Naive thymus-derived CD4-positive, alpha-beta T cell (primary cell): ENCODE measurements at regions not wholly inside any gene's neighbourhood (a gene's known extent, or its start where the extent isn't known, plus 50 kb on each side); places are given as distances from the start of the nearest gene placed in this dataset.

Experiments used
- ATAC-seq: fragments of 150-1000 bp; cut with Tn5 transposase; 2 replicates; pipeline ENCODE4 v1.10.0; 2021; ENCODE audit warnings: mild to moderate bottlenecking, moderate library complexity
- CTCF ChIA-PET: fragments of 350-600 bp; sonication (Branson Sonifier 250); formaldehyde crosslinking; loops from one replicate; lab custom pipeline; 2021; ENCODE audit warnings: antibody characterized with exemption; lab: Charles Lee
- POLR2A ChIA-PET: fragments of 350-600 bp; sonication (Branson Sonifier 250); formaldehyde crosslinking; loops from one replicate; lab custom pipeline; 2021; ENCODE audit warnings: antibody characterized with exemption, inconsistent platforms; lab: Charles Lee
- DNase-seq, 9 donors: peaks; one replicate each; pipeline versions ENCODE4 v3.0.0 to v3.0.0-alpha.2; 2020 to 2022; ENCODE audit warnings: mixed read lengths in 1 of 9
- H3K27ac ChIP-seq: one replicate; pipeline ENCODE4 v1.7.0; 2013; ENCODE audit warnings: mild to moderate bottlenecking, low read depth, low read length, moderate library complexity
- H3K27me3 ChIP-seq, 2 donors: one replicate each; pipeline ENCODE4 v1.7.0; 2013; ENCODE audit warnings: low read length in 2 of 2, mild to moderate bottlenecking in 2 of 2, moderate library complexity in 2 of 2; ENCODE audit not compliant: control insufficient read depth in 2 of 2, insufficient read depth in 2 of 2
- H3K36me3 ChIP-seq, 3 experiments: 1 replicate in 2 of 3; 2 replicates in 1 of 3; pipeline ENCODE4 v1.7.0; 2013; ENCODE audit warnings: low read length in 3 of 3, mild to moderate bottlenecking in 3 of 3, moderate library complexity in 1 of 3; ENCODE audit not compliant: insufficient read depth in 3 of 3, control insufficient read depth in 2 of 3
- H3K4me1 ChIP-seq, 2 donors: one replicate each; pipeline ENCODE4 v1.7.0; 2013; ENCODE audit warnings: low read length in 2 of 2, mild to moderate bottlenecking in 2 of 2, moderate library complexity in 1 of 2; ENCODE audit not compliant: control insufficient read depth in 2 of 2, insufficient read depth in 2 of 2
- H3K4me3 ChIP-seq: 2 replicates; pipeline ENCODE4 v1.7.0; 2013; ENCODE audit warnings: mild to moderate bottlenecking, low read length
- H3K9me3 ChIP-seq, 3 experiments: 1 replicate in 2 of 3; 2 replicates in 1 of 3; pipeline ENCODE4 v1.7.0; 2013; ENCODE audit warnings: low read length in 3 of 3; ENCODE audit not compliant: control insufficient read depth in 2 of 3
- H3K27ac Mint-ChIP-seq, 9 donors: one replicate each; pipeline ENCODE4 v1.8.0; 2020 to 2022; ENCODE audit warnings: mixed read lengths in 9 of 9, mild to moderate bottlenecking in 8 of 9, moderate library complexity in 5 of 9, inconsistent platforms in 2 of 9
- H3K27me3 Mint-ChIP-seq, 5 donors: one replicate each; pipeline ENCODE4 v1.8.0; 2021 to 2022; ENCODE audit warnings: mixed read lengths in 5 of 5, mild to moderate bottlenecking in 1 of 5
- H3K36me3 Mint-ChIP-seq, 5 donors: one replicate each; pipeline ENCODE4 v1.8.0; 2020 to 2022; ENCODE audit warnings: mixed read lengths in 5 of 5, mild to moderate bottlenecking in 3 of 5, inconsistent platforms in 1 of 5
- H3K4me1 Mint-ChIP-seq, 7 donors: one replicate each; pipeline ENCODE4 v1.8.0; 2020 to 2022; ENCODE audit warnings: mixed read lengths in 7 of 7, mild to moderate bottlenecking in 3 of 7, inconsistent platforms in 1 of 7
- H3K4me3 Mint-ChIP-seq, 10 donors: one replicate each; pipeline ENCODE4 v1.8.0; 2020 to 2022; ENCODE audit warnings: mild to moderate bottlenecking in 10 of 10, mixed read lengths in 10 of 10, moderate library complexity in 6 of 10, inconsistent platforms in 2 of 10
- H3K9me3 Mint-ChIP-seq, 11 donors: one replicate each; pipeline ENCODE4 v1.8.0; 2020 to 2022; ENCODE audit warnings: mixed read lengths in 11 of 11, mild to moderate bottlenecking in 4 of 11, inconsistent platforms in 1 of 11, moderate library complexity in 1 of 11
- intact Hi-C, 2 donors: fragments of 100-400 bp; cut with micrococcal nuclease; formaldehyde crosslinking; loops; one replicate each; pipeline ENCODE4 v1.15.1; 2023

DNA sequence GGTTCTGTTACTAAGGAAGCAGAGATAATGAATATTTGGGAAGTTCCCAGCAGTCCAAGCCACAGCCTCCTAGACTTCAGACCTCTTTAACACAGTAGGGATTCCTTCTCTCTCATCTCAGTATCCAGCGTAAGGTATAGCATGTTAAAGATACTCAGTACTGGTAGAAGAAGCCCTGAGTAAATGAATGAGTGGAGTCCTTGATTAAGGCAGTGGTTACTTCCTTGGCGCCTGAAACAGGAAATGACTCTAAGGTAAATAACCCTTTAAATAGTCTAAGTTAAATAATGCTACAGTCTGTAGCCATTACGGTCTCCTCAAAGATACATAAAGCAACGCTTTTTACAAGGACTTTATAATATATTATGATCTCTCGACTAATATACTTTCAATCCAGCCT lies 650.8 kb upstream of the MIR17HG start:
- Histone ChIP-seq H3K4me3 (no peak overlapping the region), H3K9me3 (no peaks in the 10 kb centered on the region), H3K36me3 (no peaks in the 10 kb centered on the region), H3K27me3 (no peaks in the 10 kb centered on the region), H3K27ac (no peak overlapping the region), H3K4me1 (no peaks in the 10 kb centered on the region)
- CTCF ChIA-PET = no interaction called here
- POLR2A ChIA-PET = no interaction called here
- Mint-ChIP-seq H3K27ac (no peak overlapping the region), H3K9me3 (peaks cover 0 to 13% (median 2%) of the 10 kb centered on the region in 11 donors), H3K4me1 (no peaks in the 10 kb centered on the region), H3K4me3 (no peak overlapping the region), H3K27me3 (no peaks in the 10 kb centered on the region), H3K36me3 (peaks cover 0 to 5% (median 0%) of the 10 kb centered on the region in 5 donors)
- ATAC-seq = no peak
- intact Hi-C loops = no loop called here
- no peak for DNase-seq

DNA sequence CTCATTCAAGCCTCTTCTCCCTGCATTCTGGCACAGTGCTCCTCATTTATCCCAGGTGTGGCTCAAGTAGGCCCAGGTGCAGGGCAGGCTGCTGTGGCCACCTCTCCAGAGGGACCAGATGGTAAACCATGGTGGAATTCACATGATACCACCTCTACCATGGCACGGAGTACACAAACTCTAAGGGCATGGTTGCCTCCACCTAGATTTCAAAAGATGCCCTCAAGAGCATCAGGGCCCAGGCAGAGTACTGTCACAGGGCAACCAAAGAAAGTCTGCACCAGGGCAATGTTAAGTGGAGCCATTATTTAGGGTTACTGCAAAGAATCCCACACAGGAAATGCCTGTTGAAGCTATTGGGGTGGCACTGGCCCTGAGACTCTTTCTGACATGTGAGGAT lies 647.1 kb upstream of the MIR17HG start:
- Mint-ChIP-seq H3K4me1 (no peaks in the 10 kb centered on the region), H3K36me3 (peaks cover 0 to 5% (median 0%) of the 10 kb centered on the region in 5 donors), H3K27me3 (no peaks in the 10 kb centered on the region), H3K4me3 (no peak overlapping the region), H3K9me3 (peaks cover 0 to 20% (median 2%) of the 10 kb centered on the region in 11 donors), H3K27ac (no peak overlapping the region)
- ChIA-PET POLR2A (no interaction called here), CTCF (no interaction called here)
- Histone ChIP-seq H3K9me3 (no peaks in the 10 kb centered on the region), H3K4me3 (no peak overlapping the region), H3K36me3 (no peaks in the 10 kb centered on the region), H3K4me1 (no peaks in the 10 kb centered on the region), H3K27ac (no peak overlapping the region), H3K27me3 (no peaks in the 10 kb centered on the region)
- DNase-seq (no peak), ATAC-seq (no peak)
- intact Hi-C loops = loop anchor here in 1 of 2 donors (10.0 kb wide), 1 partner anchor 164 kb away; no protein-coding TSS in a partner anchor

DNA sequence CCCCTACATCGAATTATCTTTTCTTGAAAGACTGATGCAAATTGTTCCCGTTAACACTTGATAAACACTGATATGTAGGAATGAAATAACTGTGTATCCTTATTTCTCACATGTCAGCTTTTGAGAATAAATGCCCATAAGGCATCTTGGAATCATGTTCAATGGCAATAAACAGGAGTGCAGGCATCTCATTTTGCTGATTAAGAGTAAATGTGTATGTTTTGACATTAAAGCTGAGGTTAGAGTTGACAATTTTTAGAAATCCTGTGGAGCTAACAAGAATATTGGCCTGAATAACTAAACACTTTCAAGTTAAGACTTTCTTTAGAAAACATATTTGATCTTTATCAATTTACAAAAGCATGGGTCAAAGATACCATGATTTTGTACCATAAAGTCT lies 646.2 kb upstream of the MIR17HG start:
- no peak overlapping the region for H3K27ac ChIP-seq
- H3K4me1 ChIP-seq = no peaks in the 10 kb centered on the region
- Mint-ChIP-seq H3K4me1 (no peaks in the 10 kb centered on the region), H3K36me3 (peaks cover 0 to 5% (median 0%) of the 10 kb centered on the region in 5 donors), H3K4me3 (no peak overlapping the region), H3K27me3 (no peaks in the 10 kb centered on the region), H3K9me3 (peaks cover 0 to 20% (median 2%) of the 10 kb centered on the region in 11 donors), H3K27ac (no peak overlapping the region)
- no peak overlapping the region for H3K4me3 ChIP-seq
- H3K36me3 ChIP-seq = no peaks in the 10 kb centered on the region
- H3K27me3 ChIP-seq = no peaks in the 10 kb centered on the region
- intact Hi-C loops = loop anchor here in 1 of 2 donors (10.0 kb wide), 1 partner anchor 164 kb away; no protein-coding TSS in a partner anchor
- POLR2A ChIA-PET = no interaction called here
- DNase-seq (no peak), ATAC-seq (no peak)
- no peaks in the 10 kb centered on the region for H3K9me3 ChIP-seq
- CTCF ChIA-PET = no interaction called here

DNA sequence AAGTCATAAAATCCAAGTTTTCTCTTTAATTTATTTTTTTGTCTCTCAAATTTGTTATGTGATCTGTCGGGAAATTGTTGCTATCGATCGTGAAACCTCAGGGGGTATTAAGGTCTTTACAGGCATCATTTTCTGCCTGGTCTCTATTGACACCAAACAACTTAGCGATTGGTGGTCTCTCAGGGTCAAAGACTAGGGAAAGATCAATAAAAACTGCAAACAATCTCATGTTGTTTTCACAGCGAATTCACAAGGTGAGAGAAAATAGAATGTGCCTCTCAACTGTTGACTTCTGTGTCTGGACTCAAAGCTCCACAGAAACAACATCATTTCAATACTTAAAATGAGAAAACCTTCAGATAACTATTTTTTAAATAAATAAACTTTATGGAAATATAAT lies 645.4 kb upstream of the MIR17HG start:
- ChIA-PET CTCF (no interaction called here), POLR2A (no interaction called here)
- H3K4me3 Mint-ChIP-seq = no peak overlapping the region
- no peak overlapping the region for H3K4me3 ChIP-seq
- no peak overlapping the region for H3K27ac Mint-ChIP-seq
- H3K4me1 Mint-ChIP-seq = no peaks in the 10 kb centered on the region
- intact Hi-C loops = loop anchor here in 1 of 2 donors (10.0 kb wide), 1 partner anchor 163 kb away; no protein-coding TSS in a partner anchor
- H3K27me3 ChIP-seq = no peaks in the 10 kb centered on the region
- DNase-seq = no peak
- H3K9me3 Mint-ChIP-seq = peaks cover 0 to 20% (median 1%) of the 10 kb centered on the region in 11 donors
- H3K9me3 ChIP-seq = no peaks in the 10 kb centered on the region
- H3K36me3 Mint-ChIP-seq = peaks cover 0 to 5% (median 0%) of the 10 kb centered on the region in 5 donors
- H3K27ac ChIP-seq = no peak overlapping the region
- no peak for ATAC-seq
- H3K4me1 ChIP-seq = no peaks in the 10 kb centered on the region
- H3K27me3 Mint-ChIP-seq = no peaks in the 10 kb centered on the region
- no peaks in the 10 kb centered on the region for H3K36me3 ChIP-seq

DNA sequence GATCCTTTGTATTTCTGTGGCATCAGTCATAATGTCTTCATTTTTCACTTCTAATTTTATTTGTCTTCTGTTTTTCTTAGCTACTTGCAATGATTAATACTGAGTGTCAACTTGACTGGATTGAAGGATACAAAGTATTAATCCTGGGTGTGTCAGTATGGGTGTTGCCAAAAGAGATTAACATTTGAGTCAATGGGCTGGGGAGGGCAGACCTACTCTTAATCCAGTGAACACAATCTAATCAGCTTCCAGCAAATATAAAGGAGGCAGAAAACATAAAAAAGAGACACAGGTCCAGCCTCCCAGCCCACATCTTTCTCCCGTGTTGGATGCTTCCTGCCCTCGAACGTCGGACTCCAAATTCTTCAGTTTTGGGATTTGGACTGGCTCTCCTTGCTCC lies 640.9 kb upstream of the MIR17HG start:
- Mint-ChIP-seq H3K27ac (no peak overlapping the region), H3K4me1 (no peaks in the 10 kb centered on the region), H3K36me3 (no peaks in the 10 kb centered on the region), H3K4me3 (no peak overlapping the region), H3K9me3 (peaks cover 0 to 28% (median 4%) of the 10 kb centered on the region in 11 donors), H3K27me3 (no peaks in the 10 kb centered on the region)
- Histone ChIP-seq H3K9me3 (no peaks in the 10 kb centered on the region), H3K27me3 (no peaks in the 10 kb centered on the region), H3K27ac (no peak overlapping the region), H3K4me3 (no peak overlapping the region), H3K4me1 (no peaks in the 10 kb centered on the region), H3K36me3 (no peaks in the 10 kb centered on the region)
- ATAC-seq (no peak), DNase-seq (no peak)
- intact Hi-C loops = loop anchor here in 1 of 2 donors (10.0 kb wide), 1 partner anchor 158 kb away; no protein-coding TSS in a partner anchor
- POLR2A ChIA-PET = no interaction called here
- CTCF ChIA-PET = no interaction called here

DNA sequence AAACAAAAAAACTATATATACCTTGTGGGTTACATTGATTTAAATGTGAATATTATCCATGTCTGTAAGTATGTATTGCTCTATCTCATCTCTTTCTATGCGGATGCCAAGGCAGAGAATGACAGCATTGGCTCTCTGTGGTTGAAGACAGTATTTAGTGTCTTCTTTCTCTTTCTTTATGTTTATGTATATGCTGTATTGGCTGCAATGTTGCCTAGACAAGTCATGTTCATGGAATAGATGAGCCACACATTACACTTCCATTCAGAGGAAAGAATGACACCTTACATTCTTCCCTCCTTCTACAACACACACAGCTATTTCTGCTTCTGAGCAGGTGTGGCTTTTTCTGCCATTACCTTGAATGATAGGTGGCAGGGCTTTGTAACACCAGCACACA lies 639.4 kb upstream of the MIR17HG start:
- Mint-ChIP-seq H3K27me3 (no peaks in the 10 kb centered on the region), H3K4me3 (no peak overlapping the region), H3K36me3 (no peaks in the 10 kb centered on the region), H3K4me1 (no peaks in the 10 kb centered on the region), H3K9me3 (peaks cover 0 to 31% (median 3%) of the 10 kb centered on the region in 11 donors), H3K27ac (no peak overlapping the region)
- Histone ChIP-seq H3K36me3 (no peaks in the 10 kb centered on the region), H3K4me3 (no peak overlapping the region), H3K27ac (no peak overlapping the region), H3K9me3 (no peaks in the 10 kb centered on the region), H3K27me3 (no peaks in the 10 kb centered on the region), H3K4me1 (no peaks in the 10 kb centered on the region)
- no peak for DNase-seq
- POLR2A ChIA-PET = no interaction called here
- intact Hi-C loops = loop anchor here in 1 of 2 donors (10.0 kb wide), 1 partner anchor 157 kb away; no protein-coding TSS in a partner anchor
- no peak for ATAC-seq
- CTCF ChIA-PET = no interaction called here

DNA sequence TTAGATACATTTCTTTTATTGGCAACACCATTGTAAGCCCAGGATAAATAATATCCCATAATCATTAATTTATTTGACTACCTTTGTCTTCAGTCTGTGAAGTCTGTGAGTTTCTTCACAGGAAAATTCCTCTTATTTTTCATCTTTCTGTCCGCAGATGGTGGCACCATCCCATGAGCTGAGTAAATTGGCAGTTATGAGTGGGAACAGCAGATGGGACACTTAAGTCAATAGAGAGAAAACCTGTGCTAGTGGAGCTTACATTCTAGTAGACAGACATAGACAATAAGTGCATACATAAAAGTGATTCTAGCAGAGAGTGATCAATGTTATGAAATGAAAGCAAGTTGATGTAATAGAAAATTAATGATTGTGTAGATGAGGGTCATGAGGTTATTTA lies 638.2 kb upstream of the MIR17HG start:
- no peak overlapping the region for H3K4me3 ChIP-seq
- ATAC-seq (no peak), DNase-seq (no peak)
- ChIA-PET POLR2A (interaction anchor here (0.7 kb wide), 1 partner anchor 259 kb away, joined by 3 read pairs; no protein-coding TSS in a partner anchor), CTCF (no interaction called here)
- Mint-ChIP-seq H3K27ac (no peak overlapping the region), H3K36me3 (no peaks in the 10 kb centered on the region), H3K9me3 (peaks cover 2 to 33% (median 4%) of the 10 kb centered on the region in 11 donors), H3K4me3 (no peak overlapping the region), H3K4me1 (peaks cover 0 to 1% (median 0%) of the 10 kb centered on the region in 7 donors), H3K27me3 (no peaks in the 10 kb centered on the region)
- H3K27me3 ChIP-seq = no peaks in the 10 kb centered on the region
- intact Hi-C loops = loop anchor here in 1 of 2 donors (10.0 kb wide), 1 partner anchor 155 kb away; no protein-coding TSS in a partner anchor
- H3K27ac ChIP-seq = no peak overlapping the region
- no peaks in the 10 kb centered on the region for H3K4me1 ChIP-seq
- no peaks in the 10 kb centered on the region for H3K9me3 ChIP-seq
- no peaks in the 10 kb centered on the region for H3K36me3 ChIP-seq
